ENCODE measurements at regions not wholly inside any gene's neighbourhood (a gene's known extent, or its start where the extent isn't known, plus 50 kb on each side); places are given as distances from the start of the nearest gene placed in this dataset.

DNA sequence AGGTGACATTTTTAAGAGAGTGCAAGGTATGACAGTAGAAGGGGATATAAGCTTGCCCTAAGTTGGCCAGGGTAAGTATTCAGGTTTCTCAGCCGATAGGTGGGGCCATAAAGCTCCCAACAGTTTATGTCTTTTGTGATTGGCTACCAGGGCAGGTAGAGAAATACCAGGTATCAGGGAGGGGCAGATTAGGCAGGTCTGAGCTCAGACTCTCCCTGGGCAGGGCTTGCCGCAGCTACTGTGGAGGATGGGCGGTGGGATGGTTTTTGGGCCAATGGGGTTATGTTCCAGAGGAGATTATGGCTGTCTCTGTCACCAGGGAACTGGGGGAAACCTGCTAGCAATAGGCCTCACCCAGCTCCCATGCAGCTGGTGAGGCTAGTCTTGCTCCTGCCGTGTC, 211.6 kb downstream of the PTH2R start:
- TF ChIP-seq, protein P1, sequence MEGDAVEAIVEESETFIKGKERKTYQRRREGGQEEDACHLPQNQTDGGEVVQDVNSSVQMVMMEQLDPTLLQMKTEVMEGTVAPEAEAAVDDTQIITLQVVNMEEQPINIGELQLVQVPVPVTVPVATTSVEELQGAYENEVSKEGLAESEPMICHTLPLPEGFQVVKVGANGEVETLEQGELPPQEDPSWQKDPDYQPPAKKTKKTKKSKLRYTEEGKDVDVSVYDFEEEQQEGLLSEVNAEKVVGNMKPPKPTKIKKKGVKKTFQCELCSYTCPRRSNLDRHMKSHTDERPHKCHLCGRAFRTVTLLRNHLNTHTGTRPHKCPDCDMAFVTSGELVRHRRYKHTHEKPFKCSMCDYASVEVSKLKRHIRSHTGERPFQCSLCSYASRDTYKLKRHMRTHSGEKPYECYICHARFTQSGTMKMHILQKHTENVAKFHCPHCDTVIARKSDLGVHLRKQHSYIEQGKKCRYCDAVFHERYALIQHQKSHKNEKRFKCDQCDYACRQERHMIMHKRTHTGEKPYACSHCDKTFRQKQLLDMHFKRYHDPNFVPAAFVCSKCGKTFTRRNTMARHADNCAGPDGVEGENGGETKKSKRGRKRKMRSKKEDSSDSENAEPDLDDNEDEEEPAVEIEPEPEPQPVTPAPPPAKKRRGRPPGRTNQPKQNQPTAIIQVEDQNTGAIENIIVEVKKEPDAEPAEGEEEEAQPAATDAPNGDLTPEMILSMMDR (IDR thresholded peaks at IDR 0.05; ENCODE audit: borderline replicate concordance, extremely low read depth, low read length, poor library complexity, severe bottlenecking): no peak
- no peak for TF ChIP-seq EZH2 (IDR thresholded peaks at IDR 0.05; ENCODE audit: borderline replicate concordance, low read depth, low read length, severe bottlenecking)

All from DND-41 (cell line).